ENCODE measurements at regions not wholly inside any gene's neighbourhood (a gene's known extent, or its start where the extent isn't known, plus 50 kb on each side); places are given as distances from the start of the nearest gene placed in this dataset.

- TF ChIP-seq CTCF (IDR thresholded peaks at IDR 0.05) (no peak), POLR2A (IDR thresholded peaks at IDR 0.05) (no peak), EP300 (IDR thresholded peaks at IDR 0.05) (no peak)
Observed at GRCh38 chr1:219109424-219110018, 64.2 kb upstream of the LYPLAL1 start.

All from ovary (tissue), 3 donors.